ENCODE measurements at regions not wholly inside any gene's neighbourhood (a gene's known extent, or its start where the extent isn't known, plus 50 kb on each side); places are given as distances from the start of the nearest gene placed in this dataset.

DNA sequence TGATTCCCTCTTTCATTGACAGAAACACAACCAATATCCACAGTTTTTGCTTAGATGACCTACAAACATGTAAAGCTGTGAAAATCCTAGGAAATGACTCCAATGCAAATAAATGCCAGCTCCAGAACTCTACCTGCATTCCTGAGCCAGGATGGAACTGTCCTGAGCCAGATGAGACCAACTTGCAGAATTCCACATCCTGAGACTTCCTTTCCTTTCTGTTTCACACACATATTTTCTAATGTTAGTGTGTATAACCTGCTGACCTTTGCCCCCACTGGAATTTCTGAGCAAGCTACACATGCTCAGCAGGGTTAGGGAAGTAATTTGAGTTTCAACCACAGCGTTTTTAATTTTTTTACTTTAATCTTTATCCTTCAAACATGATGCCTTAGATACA lies 69.6 kb upstream of the ADGRF1 start:
- DNase-seq (ENCODE audit: low spot score): no peak
- Histone ChIP-seq H3K4me3 (no peak overlapping the region), H3K27ac (no peak overlapping the region)
- TF ChIP-seq, protein P1, sequence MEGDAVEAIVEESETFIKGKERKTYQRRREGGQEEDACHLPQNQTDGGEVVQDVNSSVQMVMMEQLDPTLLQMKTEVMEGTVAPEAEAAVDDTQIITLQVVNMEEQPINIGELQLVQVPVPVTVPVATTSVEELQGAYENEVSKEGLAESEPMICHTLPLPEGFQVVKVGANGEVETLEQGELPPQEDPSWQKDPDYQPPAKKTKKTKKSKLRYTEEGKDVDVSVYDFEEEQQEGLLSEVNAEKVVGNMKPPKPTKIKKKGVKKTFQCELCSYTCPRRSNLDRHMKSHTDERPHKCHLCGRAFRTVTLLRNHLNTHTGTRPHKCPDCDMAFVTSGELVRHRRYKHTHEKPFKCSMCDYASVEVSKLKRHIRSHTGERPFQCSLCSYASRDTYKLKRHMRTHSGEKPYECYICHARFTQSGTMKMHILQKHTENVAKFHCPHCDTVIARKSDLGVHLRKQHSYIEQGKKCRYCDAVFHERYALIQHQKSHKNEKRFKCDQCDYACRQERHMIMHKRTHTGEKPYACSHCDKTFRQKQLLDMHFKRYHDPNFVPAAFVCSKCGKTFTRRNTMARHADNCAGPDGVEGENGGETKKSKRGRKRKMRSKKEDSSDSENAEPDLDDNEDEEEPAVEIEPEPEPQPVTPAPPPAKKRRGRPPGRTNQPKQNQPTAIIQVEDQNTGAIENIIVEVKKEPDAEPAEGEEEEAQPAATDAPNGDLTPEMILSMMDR (IDR thresholded peaks at IDR 0.05): no peak

DNA sequence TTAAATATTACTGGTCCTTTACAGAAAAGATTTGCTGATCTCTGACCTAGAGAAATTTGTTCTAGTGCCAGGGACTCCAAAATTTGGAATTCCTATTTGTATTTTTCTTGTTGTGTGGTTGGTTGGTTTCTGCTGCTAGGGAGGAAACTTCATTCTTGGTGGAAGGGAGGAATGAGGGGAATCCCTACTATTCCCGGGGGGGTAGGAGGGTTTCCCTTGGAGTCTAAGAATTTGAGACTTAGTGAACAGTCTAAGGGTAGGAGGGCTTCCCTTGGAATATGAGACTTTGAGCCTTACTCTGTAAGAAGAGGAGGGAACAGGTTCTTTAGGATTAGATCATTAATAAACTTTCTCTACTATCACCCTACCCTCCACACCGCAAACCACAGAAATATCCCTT lies 67.1 kb upstream of the ADGRF1 start:
- TF ChIP-seq, protein P1 (IDR thresholded peaks at IDR 0.05): no peak
- Histone ChIP-seq H3K4me3 (no peak overlapping the region), H3K27ac (no peak overlapping the region)
- DNase-seq (ENCODE audit: low spot score): no peak

DNA sequence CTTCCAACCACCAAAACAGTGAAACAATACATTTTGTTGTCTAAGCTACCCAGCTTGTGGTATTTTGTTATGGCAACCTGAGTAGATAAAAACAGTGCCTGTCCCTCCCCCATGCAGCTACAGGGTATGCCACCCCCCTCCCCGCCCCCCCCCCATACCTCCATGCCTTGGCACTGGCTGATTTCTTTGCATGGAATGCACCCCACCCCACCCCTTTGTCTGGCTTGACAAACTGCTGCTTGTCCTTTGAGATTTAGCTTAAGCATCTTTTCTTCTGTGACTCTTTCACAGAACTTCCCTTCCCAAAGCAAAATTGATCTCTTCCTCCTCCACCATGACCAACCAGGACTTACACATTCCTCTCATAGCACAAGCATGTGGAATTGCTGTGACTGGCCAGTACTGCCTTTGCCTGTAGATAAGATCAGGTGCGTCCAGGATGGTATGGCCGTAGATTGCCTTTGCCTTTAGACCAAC lies 64.6 kb upstream of the ADGRF1 start:
- no peak for DNase-seq (ENCODE audit: low spot score)
- Histone ChIP-seq H3K4me3 (no peak overlapping the region), H3K27ac (no peak overlapping the region)
- TF ChIP-seq, protein P1 (IDR thresholded peaks at IDR 0.05): no peak

- TF ChIP-seq, protein P1 (IDR thresholded peaks at IDR 0.05): no peak
- no peak overlapping the region for H3K4me3 ChIP-seq
- no peak for DNase-seq (ENCODE audit: low spot score)
- no peak overlapping the region for H3K27ac ChIP-seq
These were observed 64.1 kb upstream of the ADGRF1 start for GRCh38 chr6:47106216-47106615.

DNA sequence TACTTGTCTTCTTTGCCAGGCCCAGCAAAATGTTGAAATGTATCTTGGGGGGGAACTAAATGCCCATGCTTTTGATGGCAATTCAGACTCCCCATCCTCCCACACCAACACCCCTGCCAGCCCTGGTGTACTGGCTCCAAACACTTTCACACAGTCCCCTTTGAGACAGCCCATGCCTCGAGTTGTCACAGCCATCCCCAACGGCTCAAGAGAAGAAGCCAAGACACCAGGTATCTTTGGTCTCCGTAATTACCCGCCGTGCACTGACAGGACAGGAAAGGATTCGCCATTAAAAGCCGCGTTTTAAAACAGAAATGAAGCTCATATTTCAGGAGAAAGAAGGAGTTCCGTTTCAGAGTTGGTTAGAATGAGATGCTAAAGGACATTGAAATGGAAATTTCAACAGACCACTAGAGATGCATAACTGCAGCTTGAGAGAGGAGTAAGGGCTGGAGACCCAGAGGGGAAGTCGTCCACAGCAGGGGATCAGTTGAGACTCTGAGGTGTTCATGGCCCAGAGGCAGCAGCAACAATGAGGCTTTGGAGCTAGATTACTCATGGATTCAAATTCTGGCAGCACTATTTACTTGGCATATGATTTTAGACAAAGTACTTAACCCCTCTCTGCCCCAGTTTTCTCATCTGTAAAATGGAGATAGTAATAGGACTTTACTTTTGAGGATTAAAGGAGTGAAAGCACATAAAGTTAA lies 63.5 kb upstream of the ADGRF1 start:
- TF ChIP-seq, protein P1 (IDR thresholded peaks at IDR 0.05): no peak
- Histone ChIP-seq H3K27ac (no peak overlapping the region), H3K4me3 (no peak overlapping the region)
- DNase-seq (ENCODE audit: low spot score): no peak

GRCh38 chr6:47103931-47104330 lies 61.8 kb upstream of the ADGRF1 start:
- Histone ChIP-seq H3K27ac (no peak overlapping the region), H3K4me3 (no peak overlapping the region)
- DNase-seq (ENCODE audit: low spot score): no peak
- TF ChIP-seq, protein P1 (IDR thresholded peaks at IDR 0.05): no peak

DNA sequence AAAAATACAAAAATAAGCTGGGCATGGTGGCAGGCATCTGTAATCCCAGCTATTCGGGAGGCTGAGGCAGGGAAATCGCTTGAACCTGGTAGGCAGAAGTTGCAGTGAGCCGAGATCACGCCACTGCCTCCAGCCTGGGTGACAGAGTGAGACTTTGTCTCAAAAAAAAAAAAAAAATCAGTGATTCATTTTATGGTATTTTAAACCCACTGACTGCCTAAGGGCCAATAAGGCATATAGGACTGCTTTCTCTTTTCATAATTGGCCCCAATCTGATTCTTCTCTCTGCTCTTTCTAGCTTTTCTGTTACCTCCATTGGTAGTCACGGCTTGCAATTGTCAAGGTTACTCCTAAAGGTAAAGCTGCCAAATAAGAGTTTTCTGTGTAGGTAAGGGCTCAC lies 60.2 kb upstream of the ADGRF1 start:
- TF ChIP-seq, protein P1 (IDR thresholded peaks at IDR 0.05): no peak
- H3K27ac ChIP-seq: no peak overlapping the region
- no peak for DNase-seq (ENCODE audit: low spot score)
- no peak overlapping the region for H3K4me3 ChIP-seq

Measured in coronary artery (tissue), 2 donors.